HK-2 (cell line): ENCODE measurements at regions not wholly inside any gene's neighbourhood (a gene's known extent, or its start where the extent isn't known, plus 50 kb on each side); places are given as distances from the start of the nearest gene placed in this dataset.

ENCODE experiments used
- DNase-seq: peaks from one replicate; pipeline ENCODE4 v3.0.0-alpha.2; 2018; ENCODE audit not compliant: unreplicated experiment

DNA sequence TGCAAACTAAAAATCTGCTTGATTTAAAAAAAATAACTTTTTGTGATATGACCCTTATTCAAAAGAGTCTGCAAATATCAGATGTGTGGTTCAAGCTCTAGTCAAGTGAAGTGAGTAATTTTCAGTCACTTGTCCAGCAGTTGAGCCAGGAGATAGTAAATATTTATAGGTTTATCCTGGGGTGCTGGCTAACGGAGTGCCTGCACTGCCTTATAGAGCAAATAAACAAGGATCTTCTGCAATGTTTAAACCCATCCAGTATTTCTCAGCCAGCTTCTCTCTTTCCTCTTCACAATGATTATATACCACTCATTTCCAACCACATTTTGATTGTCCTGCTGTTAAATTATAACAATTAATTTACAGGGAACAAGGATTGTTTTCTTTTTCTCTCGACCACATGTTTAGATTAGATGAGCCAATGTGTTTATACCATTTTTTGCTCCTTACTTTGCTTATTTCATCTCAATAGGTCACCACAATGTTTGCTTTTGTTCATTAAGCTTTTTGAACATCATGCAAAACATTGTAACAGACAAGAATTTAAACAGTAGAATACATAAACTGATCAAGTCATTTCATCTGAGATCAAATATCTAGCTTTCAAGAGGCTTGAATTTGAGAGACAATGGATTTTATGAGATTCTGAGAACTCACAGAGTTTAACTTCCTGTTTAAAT, 60.3 kb upstream of the GREM2 start:
- DNase-seq, result no peak

DNA sequence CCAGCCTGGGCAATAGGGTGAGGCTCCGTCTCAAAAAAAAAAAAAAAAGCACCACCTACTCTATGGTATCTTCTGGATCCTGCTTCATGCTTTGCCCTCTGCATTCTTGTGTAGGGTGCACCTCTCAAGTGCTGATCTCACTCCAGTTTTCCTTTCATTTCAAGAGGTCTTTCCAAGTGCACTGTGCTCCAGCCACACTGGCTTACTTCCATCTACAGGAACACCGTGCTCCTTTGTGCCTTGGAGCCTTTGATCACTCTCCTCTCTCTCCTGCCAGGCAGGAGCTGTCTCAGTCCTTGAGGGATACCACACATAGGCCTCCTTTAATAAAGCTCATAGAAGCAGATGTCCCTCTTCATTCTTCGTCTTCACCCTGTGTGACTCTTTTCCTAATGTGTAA, 55.4 kb upstream of the GREM2 start:
- no peak for DNase-seq

DNA sequence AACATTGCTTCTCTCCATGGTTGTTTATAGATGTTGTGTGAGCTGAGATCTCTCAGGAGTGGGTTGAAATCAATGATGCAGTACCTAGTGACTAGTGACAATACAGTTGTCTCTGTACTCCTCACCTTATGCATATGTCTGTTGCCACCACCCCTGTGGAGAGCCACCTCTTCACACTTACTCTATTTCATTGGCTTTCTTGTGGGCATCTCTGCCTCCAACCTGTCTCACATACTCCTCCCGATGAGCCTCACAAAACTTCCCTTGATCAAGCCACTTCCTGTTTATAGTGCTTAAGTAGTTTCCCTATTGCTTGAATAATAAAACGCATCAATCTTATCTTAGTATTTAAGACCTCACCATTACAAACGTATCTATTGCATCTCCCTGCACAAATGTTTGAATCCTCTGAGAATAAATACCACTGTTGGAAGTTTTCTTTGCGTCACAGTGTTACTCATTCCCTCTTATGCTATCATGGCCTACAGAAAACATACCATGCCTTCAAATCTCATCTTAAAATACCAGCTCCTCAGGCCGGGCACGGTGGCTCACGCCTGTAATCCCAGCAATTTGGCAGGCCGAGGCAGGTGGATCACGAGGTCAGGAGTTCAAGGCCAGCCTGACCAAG, 54.7 kb upstream of the GREM2 start:
- DNase-seq, result no peak

DNA sequence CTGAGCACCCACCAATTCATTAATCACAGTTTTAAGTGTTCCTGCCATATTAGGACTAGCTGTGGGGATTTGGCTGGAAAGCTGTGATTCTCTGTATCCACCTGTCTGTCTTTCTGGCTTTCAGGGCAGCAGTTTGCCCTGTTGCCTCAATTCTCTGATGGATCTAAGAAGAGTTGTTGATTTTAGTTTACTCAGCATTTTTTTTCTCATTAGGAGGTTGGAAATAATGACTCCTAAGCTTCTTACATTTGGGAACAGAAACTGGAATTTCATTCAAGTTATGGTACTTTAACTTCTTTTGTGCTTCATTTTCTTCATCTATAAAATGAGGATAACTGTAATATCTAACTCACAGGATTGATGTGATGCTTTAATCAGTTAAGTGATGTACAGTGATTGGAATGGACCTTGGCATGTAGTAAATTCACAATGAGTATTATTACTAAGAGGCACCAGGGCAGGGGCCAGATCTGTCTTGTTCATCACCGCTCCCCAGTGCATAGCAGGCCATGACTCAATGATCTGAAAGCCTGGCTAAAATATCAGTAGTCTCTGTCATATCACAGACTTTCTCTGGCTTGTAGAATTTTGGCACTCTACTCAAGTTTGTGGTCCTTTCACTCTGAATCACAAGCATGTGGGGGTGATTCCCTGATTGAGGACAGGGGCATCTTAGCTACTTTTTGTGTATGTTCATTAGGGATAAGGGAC, 51.4 kb upstream of the GREM2 start:
- no peak for DNase-seq
